GM12878 (cell line): ENCODE measurements at regions not wholly inside any gene's neighbourhood (a gene's known extent, or its start where the extent isn't known, plus 50 kb on each side); places are given as distances from the start of the nearest gene placed in this dataset.

Experiments
- CTCF ChIP-seq, 3 experiments: IDR thresholded peaks in 2 of 3; conservative IDR thresholded peaks in 1 of 3; 2 replicates each; pipeline ENCODE4 v1.5.1; 2011; ENCODE audit warnings: low read depth in 3 of 3, low read length in 3 of 3, mild to moderate bottlenecking in 3 of 3, control low read depth in 2 of 3, moderate library complexity in 2 of 3, inconsistent platforms in 1 of 3, mixed read lengths in 1 of 3; ENCODE audit not compliant: control insufficient read depth in 2 of 3, insufficient read depth in 1 of 3; ENCODE audit errors: extremely low read depth in 1 of 3
- EP300 ChIP-seq, 2 experiments: fragments of 150-350 bp in 1 of 2; IDR thresholded peaks; 2 replicates each; pipeline ENCODE4 v1.6.1; 2011 to 2012; ENCODE audit warnings: low read depth in 2 of 2, low read length in 2 of 2, borderline replicate concordance in 1 of 2, improper control_type of control experiment in 1 of 2, inconsistent platforms in 1 of 2; ENCODE audit not compliant: control insufficient read depth in 1 of 2
- ESRRA ChIP-seq: IDR thresholded peaks from 2 replicates; pipeline ENCODE4 v1.6.1; 2012; ENCODE audit warnings: mild to moderate bottlenecking, low read length, improper control_type of control experiment
- POLR2A ChIP-seq: IDR thresholded peaks from 2 replicates; pipeline ENCODE4 v1.6.1; 2011; ENCODE audit warnings: low read depth, mild to moderate bottlenecking, low read length
- RAD21 ChIP-seq: IDR thresholded peaks from 2 replicates; pipeline ENCODE4 v1.6.1; 2011; ENCODE audit warnings: mild to moderate bottlenecking, low read depth, low read length, moderate library complexity; ENCODE audit not compliant: insufficient read depth
- SIN3A ChIP-seq: IDR thresholded peaks from 2 replicates; pipeline ENCODE4 v1.6.1; 2012; ENCODE audit warnings: low read depth, low read length, improper control_type of control experiment
- SP1 ChIP-seq: IDR thresholded peaks from one replicate; pipeline ENCODE4 v1.6.1; 2011; ENCODE audit warnings: low read depth, low read length
- WRNIP1 ChIP-seq: IDR thresholded peaks from 2 replicates; pipeline ENCODE4 v1.6.1; 2011; ENCODE audit warnings: low read depth, low read length, improper control_type of control experiment, borderline replicate concordance
- ZNF384 ChIP-seq: IDR thresholded peaks from 2 replicates; pipeline ENCODE4 v1.6.1; 2012; ENCODE audit warnings: low read depth, mild to moderate bottlenecking, low read length, improper control_type of control experiment, borderline replicate concordance

DNA sequence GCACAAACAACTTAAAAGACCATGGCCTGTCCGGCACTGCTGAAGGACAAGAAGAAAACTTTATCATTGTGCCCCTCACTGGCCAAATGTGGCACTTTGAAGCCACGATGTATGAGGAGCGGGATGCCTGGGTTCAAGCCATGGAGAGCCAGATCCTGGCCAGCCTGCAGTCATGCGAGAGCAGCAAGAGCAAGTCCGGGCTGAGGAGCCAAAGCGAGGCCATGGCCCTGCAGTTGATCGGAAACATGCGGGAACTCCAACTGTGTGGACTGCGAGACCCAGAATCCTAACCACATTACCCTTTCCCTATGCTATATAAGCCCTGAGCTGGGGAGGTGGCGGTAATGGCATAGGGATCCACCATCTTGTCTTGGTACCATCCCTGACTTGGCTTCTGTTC, 497.9 kb downstream of the ANXA1 start:
- TF ChIP-seq SIN3A (no peak), CTCF (IDR thresholded peaks at IDR 0.05 in 2 of 3, conservative IDR thresholded peaks at IDR 0.05 in 1 of 3; ENCODE audit: control insufficient read depth in 2 of 3, extremely low read depth in 1 of 3, insufficient read depth in 1 of 3, low read depth in 3 of 3, low read length in 3 of 3) (no peak), ZNF384 (no peak), ESRRA (no peak), RAD21 (no peak), EP300 (IDR thresholded peaks at IDR 0.05; ENCODE audit: borderline replicate concordance in 1 of 2, control insufficient read depth in 1 of 2, low read depth in 2 of 2, low read length in 2 of 2) (no peak), SP1 (no peak), WRNIP1 (no peak), POLR2A (no peak)
